KMS-11 (cell line): ENCODE measurements at regions not wholly inside any gene's neighbourhood (a gene's known extent, or its start where the extent isn't known, plus 50 kb on each side); places are given as distances from the start of the nearest gene placed in this dataset.

Experiments used
- H2AFZ ChIP-seq: fragments of 200-600 bp; sonication (generic); 2 replicates; pipeline ENCODE4 v1.6.1; 2016; ENCODE audit warnings: antibody characterized with exemption, mixed run types, low read depth
- H3K27ac ChIP-seq: fragments of 200-600 bp; sonication (generic); 2 replicates; pipeline ENCODE4 v1.6.1; 2016; ENCODE audit warnings: mild to moderate bottlenecking, mixed run types
- H3K27me3 ChIP-seq: fragments of 200-600 bp; sonication (generic); 2 replicates; pipeline ENCODE4 v1.6.1; 2017; ENCODE audit warnings: mild to moderate bottlenecking, low read depth, mixed run types, moderate library complexity; ENCODE audit not compliant: insufficient read depth
- H3K36me3 ChIP-seq: fragments of 200-600 bp; sonication (generic); 2 replicates; pipeline ENCODE4 v1.6.1; 2017; ENCODE audit warnings: mild to moderate bottlenecking, mixed run types; ENCODE audit not compliant: insufficient read depth
- H3K4me1 ChIP-seq: fragments of 200-600 bp; sonication (generic); 2 replicates; pipeline ENCODE4 v1.6.1; 2016; ENCODE audit warnings: mild to moderate bottlenecking, low read depth, mixed run types; ENCODE audit not compliant: poor library complexity, severe bottlenecking
- H3K4me2 ChIP-seq: fragments of 200-600 bp; sonication (generic); 2 replicates; pipeline ENCODE4 v1.7.0; 2016; ENCODE audit warnings: mild to moderate bottlenecking, mixed run types
- H3K4me3 ChIP-seq: fragments of 200-600 bp; sonication (generic); IDR thresholded peaks from 2 replicates; pipeline ENCODE4 v1.6.1; 2017; ENCODE audit warnings: low read depth, low read length, mixed read lengths; ENCODE audit not compliant: insufficient read depth
- H3K79me2 ChIP-seq: fragments of 200-600 bp; sonication (generic); 2 replicates; pipeline ENCODE4 v1.6.1; 2016; ENCODE audit warnings: low read depth, mixed run types; ENCODE audit not compliant: insufficient read depth
- H3K9ac ChIP-seq: fragments of 200-600 bp; sonication (generic); 2 replicates; pipeline ENCODE4 v1.6.1; 2016; ENCODE audit warnings: mild to moderate bottlenecking, mixed run types
- H4K20me1 ChIP-seq: fragments of 200-600 bp; sonication (generic); 2 replicates; pipeline ENCODE4 v1.6.1; 2016; ENCODE audit warnings: mild to moderate bottlenecking, mixed run types; ENCODE audit not compliant: insufficient read depth
- TF ChIP-seq, protein P1 (sequence below): fragments of 200-600 bp; sonication (generic); conservative IDR thresholded peaks from 2 replicates; pipeline ENCODE4 v1.6.1; 2017; ENCODE audit warnings: low read depth, mild to moderate bottlenecking, antibody characterized with exemption, low read length, moderate library complexity, mixed read lengths

- Histone ChIP-seq H3K4me2 (no peak overlapping the region), H3K36me3 (no peaks in the 10 kb centered on the region), H3K4me3 (no peak overlapping the region), H2AFZ (no peak overlapping the region), H4K20me1 (no peaks in the 10 kb centered on the region), H3K9ac (no peak overlapping the region), H3K4me1 (no peaks in the 10 kb centered on the region), H3K27me3 (no peaks in the 10 kb centered on the region), H3K79me2 (no peaks in the 10 kb centered on the region), H3K27ac (no peak overlapping the region)
- TF ChIP-seq, protein P1, sequence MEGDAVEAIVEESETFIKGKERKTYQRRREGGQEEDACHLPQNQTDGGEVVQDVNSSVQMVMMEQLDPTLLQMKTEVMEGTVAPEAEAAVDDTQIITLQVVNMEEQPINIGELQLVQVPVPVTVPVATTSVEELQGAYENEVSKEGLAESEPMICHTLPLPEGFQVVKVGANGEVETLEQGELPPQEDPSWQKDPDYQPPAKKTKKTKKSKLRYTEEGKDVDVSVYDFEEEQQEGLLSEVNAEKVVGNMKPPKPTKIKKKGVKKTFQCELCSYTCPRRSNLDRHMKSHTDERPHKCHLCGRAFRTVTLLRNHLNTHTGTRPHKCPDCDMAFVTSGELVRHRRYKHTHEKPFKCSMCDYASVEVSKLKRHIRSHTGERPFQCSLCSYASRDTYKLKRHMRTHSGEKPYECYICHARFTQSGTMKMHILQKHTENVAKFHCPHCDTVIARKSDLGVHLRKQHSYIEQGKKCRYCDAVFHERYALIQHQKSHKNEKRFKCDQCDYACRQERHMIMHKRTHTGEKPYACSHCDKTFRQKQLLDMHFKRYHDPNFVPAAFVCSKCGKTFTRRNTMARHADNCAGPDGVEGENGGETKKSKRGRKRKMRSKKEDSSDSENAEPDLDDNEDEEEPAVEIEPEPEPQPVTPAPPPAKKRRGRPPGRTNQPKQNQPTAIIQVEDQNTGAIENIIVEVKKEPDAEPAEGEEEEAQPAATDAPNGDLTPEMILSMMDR = no peak
Observed at GRCh38 chr4:19239565-19239964, 1012.1 kb upstream of the SLIT2 start.

DNA sequence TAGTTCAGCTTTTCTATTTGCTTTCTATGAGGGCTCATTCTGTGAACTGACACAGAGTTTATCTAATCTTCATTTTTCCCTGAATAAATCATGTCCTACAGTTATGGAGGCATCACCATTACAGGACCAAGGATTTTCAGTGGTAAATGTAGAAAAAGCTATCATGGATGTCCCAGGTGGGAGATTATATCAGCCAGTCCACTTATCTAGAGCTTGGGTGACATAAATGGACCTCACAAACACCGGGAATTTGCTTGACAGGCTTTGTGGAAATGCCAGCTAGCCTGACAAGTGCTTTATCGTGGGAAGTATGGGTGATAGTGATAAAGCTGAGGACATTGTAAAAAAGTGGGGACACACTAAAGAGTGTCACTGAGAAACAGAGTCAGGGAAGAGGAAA is 1015.2 kb upstream of the SLIT2 start:
- Histone ChIP-seq H3K4me2 (no peak overlapping the region), H3K27ac (no peak overlapping the region), H3K79me2 (no peaks in the 10 kb centered on the region), H3K36me3 (no peaks in the 10 kb centered on the region), H3K27me3 (no peaks in the 10 kb centered on the region), H2AFZ (no peak overlapping the region), H4K20me1 (no peaks in the 10 kb centered on the region), H3K4me1 (no peaks in the 10 kb centered on the region), H3K4me3 (no peak overlapping the region), H3K9ac (no peak overlapping the region)
- TF ChIP-seq, protein P1 = no peak

- TF ChIP-seq, protein P1 = no peak
- no peaks in the 10 kb centered on the region for H4K20me1 ChIP-seq
- H3K27ac ChIP-seq = no peak overlapping the region
- no peaks in the 10 kb centered on the region for H3K79me2 ChIP-seq
- H3K4me2 ChIP-seq = no peak overlapping the region
- H3K27me3 ChIP-seq = no peaks in the 10 kb centered on the region
- no peak overlapping the region for H3K9ac ChIP-seq
- H3K4me3 ChIP-seq = no peak overlapping the region
- no peaks in the 10 kb centered on the region for H3K36me3 ChIP-seq
- H2AFZ ChIP-seq = no peak overlapping the region
- H3K4me1 ChIP-seq = no peaks in the 10 kb centered on the region
Observed at GRCh38 chr4:19230906-19231545, 1020.7 kb upstream of the SLIT2 start.

- H3K79me2 ChIP-seq = no peaks in the 10 kb centered on the region
- H3K27me3 ChIP-seq = no peaks in the 10 kb centered on the region
- no peak overlapping the region for H3K4me2 ChIP-seq
- H3K9ac ChIP-seq = no peak overlapping the region
- no peaks in the 10 kb centered on the region for H4K20me1 ChIP-seq
- TF ChIP-seq, protein P1 = no peak
- H3K4me1 ChIP-seq = no peaks in the 10 kb centered on the region
- no peak overlapping the region for H2AFZ ChIP-seq
- no peak overlapping the region for H3K27ac ChIP-seq
- H3K36me3 ChIP-seq = no peaks in the 10 kb centered on the region
- no peak overlapping the region for H3K4me3 ChIP-seq
Observed at GRCh38 chr4:19227701-19228100, 1024.0 kb upstream of the SLIT2 start.
